Esophagus squamous epithelium (tissue), 5 donors: ENCODE measurements at regions not wholly inside any gene's neighbourhood (a gene's known extent, or its start where the extent isn't known, plus 50 kb on each side); places are given as distances from the start of the nearest gene placed in this dataset.

Source experiments
- DNase-seq: peaks from one replicate; lab custom pipeline; 2025; lab: John Stamatoyannopoulos, UW
- H3K27ac ChIP-seq, 4 donors: fragments of 200-600 bp; sonication (generic); one replicate each; pipeline ENCODE4 v1.5.1; 2016 to 2019; ENCODE audit warnings: mild to moderate bottlenecking in 1 of 4
- H3K27me3 ChIP-seq, 4 donors: fragments of 200-600 bp; sonication (generic); 1 replicate in 3 of 4; 2 replicates in 1 of 4; pipeline versions ENCODE4 v1.5.1 to v1.6.0; 2017 to 2021; ENCODE audit warnings: antibody characterized with exemption in 1 of 4
- H3K36me3 ChIP-seq, 3 donors: fragments of 200-600 bp; sonication (generic); one replicate each; pipeline ENCODE4 v1.5.1; 2016 to 2019
- H3K4me1 ChIP-seq, 3 donors: fragments of 200-600 bp; sonication (generic); one replicate each; pipeline ENCODE4 v1.5.1; 2017 to 2019
- H3K4me3 ChIP-seq, 4 donors: fragments of 200-600 bp; sonication (generic); 1 replicate in 3 of 4; 2 replicates in 1 of 4; pipeline ENCODE4 v1.5.1; 2016 to 2019; ENCODE audit warnings: mild to moderate bottlenecking in 2 of 4, moderate library complexity in 1 of 4
- H3K9me3 ChIP-seq, 3 donors: fragments of 200-600 bp; sonication (generic); one replicate each; pipeline ENCODE4 v1.5.1; 2016 to 2019
- POLR2A ChIP-seq, 4 donors: fragments of 450-650 bp; IDR thresholded peaks; one replicate each; pipeline ENCODE4 v1.6.1; 2017; ENCODE audit warnings: antibody characterized with exemption in 4 of 4, mild to moderate bottlenecking in 4 of 4, moderate library complexity in 3 of 4
- WGBS, 2 donors: methylation state at CpG; one replicate each; pipeline ENCODE4 v1.1.5; 2018; 5-methylcytosine and 5-hydroxymethylcytosine counted together
- intact Hi-C: fragments of 100-400 bp; cut with DNase I; formaldehyde crosslinking; loops from one replicate; pipeline ENCODE4 v1.15.0; 2022
- TF ChIP-seq, protein P1 (sequence below), 6 experiments: fragments of 450-650 bp in 4 of 6; fragments of 200-600 bp in 2 of 6; sonication (generic) in 2 of 6; IDR thresholded peaks; one replicate each; pipeline ENCODE4 v1.5.1; 2016 to 2019; ENCODE audit warnings: antibody characterized with exemption in 6 of 6, mild to moderate bottlenecking in 4 of 6, moderate library complexity in 4 of 6
- donor health status: DM: yes; HTN: yes; CAD: no.

GRCh38 chr2:76472946-76473345 is 762.2 kb upstream of the GCFC2 start:
- no peak overlapping the region for H3K4me3 ChIP-seq
- TF ChIP-seq, protein P1, sequence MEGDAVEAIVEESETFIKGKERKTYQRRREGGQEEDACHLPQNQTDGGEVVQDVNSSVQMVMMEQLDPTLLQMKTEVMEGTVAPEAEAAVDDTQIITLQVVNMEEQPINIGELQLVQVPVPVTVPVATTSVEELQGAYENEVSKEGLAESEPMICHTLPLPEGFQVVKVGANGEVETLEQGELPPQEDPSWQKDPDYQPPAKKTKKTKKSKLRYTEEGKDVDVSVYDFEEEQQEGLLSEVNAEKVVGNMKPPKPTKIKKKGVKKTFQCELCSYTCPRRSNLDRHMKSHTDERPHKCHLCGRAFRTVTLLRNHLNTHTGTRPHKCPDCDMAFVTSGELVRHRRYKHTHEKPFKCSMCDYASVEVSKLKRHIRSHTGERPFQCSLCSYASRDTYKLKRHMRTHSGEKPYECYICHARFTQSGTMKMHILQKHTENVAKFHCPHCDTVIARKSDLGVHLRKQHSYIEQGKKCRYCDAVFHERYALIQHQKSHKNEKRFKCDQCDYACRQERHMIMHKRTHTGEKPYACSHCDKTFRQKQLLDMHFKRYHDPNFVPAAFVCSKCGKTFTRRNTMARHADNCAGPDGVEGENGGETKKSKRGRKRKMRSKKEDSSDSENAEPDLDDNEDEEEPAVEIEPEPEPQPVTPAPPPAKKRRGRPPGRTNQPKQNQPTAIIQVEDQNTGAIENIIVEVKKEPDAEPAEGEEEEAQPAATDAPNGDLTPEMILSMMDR (IDR thresholded peaks at IDR 0.05), result no peak
- no peak for TF ChIP-seq POLR2A (IDR thresholded peaks at IDR 0.05)
- WGBS, 2 donors, result 79 to 86% methylated on average over 4 of the region's 4 CpGs
- H3K36me3 ChIP-seq, result no peaks in the 10 kb centered on the region
- no peaks in the 10 kb centered on the region for H3K4me1 ChIP-seq
- H3K27ac ChIP-seq, result no peak overlapping the region
- intact Hi-C loops, result no loop called here
- H3K9me3 ChIP-seq, result no peaks in the 10 kb centered on the region
- H3K27me3 ChIP-seq, result no peaks in the 10 kb centered on the region
- DNase-seq, result no peak

GRCh38 chr2:76469066-76469465 is 758.4 kb upstream of the GCFC2 start:
- intact Hi-C loops, result no loop called here
- Histone ChIP-seq H3K4me1 (no peaks in the 10 kb centered on the region), H3K36me3 (no peaks in the 10 kb centered on the region), H3K27me3 (no peaks in the 10 kb centered on the region), H3K27ac (no peak overlapping the region), H3K4me3 (no peak overlapping the region), H3K9me3 (no peaks in the 10 kb centered on the region)
- DNase-seq, result no peak
- TF ChIP-seq POLR2A (IDR thresholded peaks at IDR 0.05), result no peak
- TF ChIP-seq, protein P1 (IDR thresholded peaks at IDR 0.05), result no peak
- WGBS, 2 donors, result 47 to 65% methylated on average over 4 of the region's 4 CpGs

- no peak for DNase-seq
- TF ChIP-seq, protein P1 (IDR thresholded peaks at IDR 0.05), result no peak
- TF ChIP-seq POLR2A (IDR thresholded peaks at IDR 0.05), result no peak
- intact Hi-C loops, result no loop called here
- WGBS, 2 donors, result 81 to 97% methylated on average over 2 of the region's 2 CpGs
- no peak overlapping the region for H3K27ac ChIP-seq
- no peaks in the 10 kb centered on the region for H3K36me3 ChIP-seq
- H3K4me3 ChIP-seq, result no peak overlapping the region
- H3K4me1 ChIP-seq, result no peaks in the 10 kb centered on the region
- no peaks in the 10 kb centered on the region for H3K9me3 ChIP-seq
- no peaks in the 10 kb centered on the region for H3K27me3 ChIP-seq
Observed at GRCh38 chr2:76467326-76467725, 756.6 kb upstream of the GCFC2 start.

- Histone ChIP-seq H3K9me3 (no peaks in the 10 kb centered on the region), H3K27ac (no peak overlapping the region), H3K4me3 (no peak overlapping the region), H3K4me1 (no peaks in the 10 kb centered on the region), H3K27me3 (no peaks in the 10 kb centered on the region), H3K36me3 (no peaks in the 10 kb centered on the region)
- no peak for DNase-seq
- 60 to 64% methylated on average over 2 of the region's 2 CpGs for WGBS, 2 donors
- intact Hi-C loops, result no loop called here
- TF ChIP-seq, protein P1 (IDR thresholded peaks at IDR 0.05), result no peak
- TF ChIP-seq POLR2A (IDR thresholded peaks at IDR 0.05), result no peak
Observed at GRCh38 chr2:76464310-76464709, 753.6 kb upstream of the GCFC2 start.

GRCh38 chr2:76461431-76461830 is 750.7 kb upstream of the GCFC2 start:
- Histone ChIP-seq H3K36me3 (no peaks in the 10 kb centered on the region), H3K4me1 (no peaks in the 10 kb centered on the region), H3K27ac (no peak overlapping the region), H3K27me3 (no peaks in the 10 kb centered on the region), H3K9me3 (no peaks in the 10 kb centered on the region), H3K4me3 (no peak overlapping the region)
- intact Hi-C loops, result no loop called here
- TF ChIP-seq POLR2A (IDR thresholded peaks at IDR 0.05), result no peak
- TF ChIP-seq, protein P1 (IDR thresholded peaks at IDR 0.05), result no peak
- 31 to 49% methylated on average over 4 of the region's 4 CpGs for whole genome bisulfite sequencing, 2 donors
- DNase-seq, result no peak
